NT2/D1 (cell line): ENCODE measurements at regions not wholly inside any gene's neighbourhood (a gene's known extent, or its start where the extent isn't known, plus 50 kb on each side); places are given as distances from the start of the nearest gene placed in this dataset.
A peak's percentile ranks its signal among the peaks of the same experiment; 100 is the strongest.

Source experiments
- DNase-seq: peaks from one replicate; pipeline ENCODE4 v3.0.0-alpha.2; 2011; ENCODE audit warnings: low read depth, low spot score
- H3K27me3 ChIP-seq: 2 replicates; pipeline ENCODE4 v1.6.0; 2011; ENCODE audit warnings: mild to moderate bottlenecking; ENCODE audit not compliant: insufficient read length, insufficient read depth
- H3K36me3 ChIP-seq: 2 replicates; pipeline ENCODE4 v1.6.1; 2011; ENCODE audit warnings: mild to moderate bottlenecking, low read length, mixed read lengths; ENCODE audit not compliant: insufficient read depth, insufficient read length
- H3K4me1 ChIP-seq: 2 replicates; pipeline ENCODE4 v1.5.1; 2011; ENCODE audit not compliant: insufficient read depth, insufficient read length
- H3K4me3 ChIP-seq: 2 replicates; pipeline ENCODE4 v1.5.1; 2011; ENCODE audit warnings: low read depth; ENCODE audit not compliant: insufficient read length
- H3K9ac ChIP-seq: 2 replicates; pipeline ENCODE4 v1.6.0; 2011; ENCODE audit warnings: low read depth; ENCODE audit not compliant: insufficient read length
- H3K9me3 ChIP-seq: 2 replicates; pipeline ENCODE4 v1.5.1; 2011; ENCODE audit warnings: mild to moderate bottlenecking, low read length; ENCODE audit not compliant: insufficient read depth
- SUZ12 ChIP-seq: IDR thresholded peaks from 2 replicates; pipeline ENCODE4 v1.6.1; 2011; ENCODE audit not compliant: insufficient read length, insufficient read depth; ENCODE audit errors: extremely low read depth
- YY1 ChIP-seq: IDR thresholded peaks from 2 replicates; pipeline ENCODE4 v1.6.1; 2011; ENCODE audit not compliant: insufficient read length, insufficient read depth
- ZNF274 ChIP-seq: IDR thresholded peaks from 2 replicates; pipeline ENCODE4 v1.6.1; 2011; ENCODE audit warnings: mild to moderate bottlenecking, low read depth, low read length

DNA sequence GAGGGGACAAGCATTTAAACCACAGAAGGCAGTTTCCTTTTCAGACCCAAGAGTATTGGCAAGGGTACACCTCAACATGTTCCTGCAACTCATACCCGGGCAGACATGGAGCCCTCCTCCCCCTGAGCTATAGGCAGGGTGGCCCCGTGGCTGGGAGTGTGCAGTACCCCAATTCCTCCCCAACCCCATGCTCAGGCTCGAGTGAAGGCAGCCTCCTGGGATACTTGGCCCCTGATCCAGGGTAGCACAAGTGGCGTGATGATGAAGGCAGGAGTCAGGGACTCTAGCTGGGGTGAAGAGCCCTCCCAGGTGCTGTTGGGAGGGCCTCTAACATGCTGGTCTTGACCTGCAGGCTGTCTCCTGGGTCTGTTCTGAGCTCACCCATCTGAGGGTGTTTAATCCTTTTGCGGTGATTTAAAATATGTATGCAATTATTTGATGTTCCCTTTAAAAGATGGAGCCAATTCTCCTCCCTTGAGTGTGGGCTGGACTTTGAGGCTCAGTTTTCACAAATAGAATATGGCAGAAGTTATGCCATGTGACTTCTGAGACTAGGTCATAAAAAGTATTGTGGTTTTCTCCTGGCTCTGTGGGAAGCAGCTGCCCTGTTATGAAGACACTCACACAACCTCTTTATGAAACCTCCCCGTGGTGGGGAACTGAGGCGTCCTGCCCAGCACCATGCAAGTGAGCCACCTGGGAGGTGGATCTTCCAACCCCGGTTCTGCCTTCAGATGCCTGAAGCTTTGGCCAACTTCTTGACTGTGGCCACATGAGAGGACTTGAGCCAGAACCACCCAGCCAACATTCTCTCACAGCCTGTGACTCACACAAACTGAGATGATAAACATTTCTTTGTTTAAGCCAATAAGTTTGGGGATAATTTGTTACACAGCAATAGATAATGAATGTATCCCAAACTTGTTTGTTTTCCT lies 54.7 kb upstream of the NECTIN1 start:
- TF ChIP-seq ZNF274 (no peak), YY1 (no peak), SUZ12 (no peak)
- Histone ChIP-seq H3K4me1 (peaks cover 11% of the 10 kb centered on the region), H3K9ac (no peak overlapping the region), H3K9me3 (no peaks in the 10 kb centered on the region; the same call in 1 of the 2 replicates), H3K36me3 (no peaks in the 10 kb centered on the region), H3K27me3 (peaks cover 5% of the 10 kb centered on the region), H3K4me3 (no peak overlapping the region)
- no peak for DNase-seq

GRCh38 chr11:119782739-119783072 lies 53.7 kb upstream of the NECTIN1 start:
- no peaks in the 10 kb centered on the region for H3K36me3 ChIP-seq
- H3K4me1 ChIP-seq = peaks cover 11% of the 10 kb centered on the region
- no peak overlapping the region for H3K4me3 ChIP-seq
- H3K9ac ChIP-seq = peak overlapping the region; percentile 42
- H3K9me3 ChIP-seq = no peaks in the 10 kb centered on the region; the same call in 1 of the 2 replicates
- DNase-seq = no peak
- H3K27me3 ChIP-seq = peaks cover 4% of the 10 kb centered on the region
- TF ChIP-seq SUZ12 (no peak), YY1 (no peak), ZNF274 (no peak)

GRCh38 chr11:119782006-119782738 lies 53.2 kb upstream of the NECTIN1 start:
- H3K27me3 ChIP-seq = peaks cover 4% of the 10 kb centered on the region
- H3K4me1 ChIP-seq = peaks cover 11% of the 10 kb centered on the region
- TF ChIP-seq SUZ12 (no peak), YY1 (no peak), ZNF274 (no peak)
- no peaks in the 10 kb centered on the region for H3K36me3 ChIP-seq
- no peak overlapping the region for H3K4me3 ChIP-seq
- no peaks in the 10 kb centered on the region; the same call in 1 of the 2 replicates for H3K9me3 ChIP-seq
- no peak for DNase-seq
- peak overlapping the region; percentile 42 for H3K9ac ChIP-seq

- Histone ChIP-seq H3K9ac (no peak overlapping the region), H3K9me3 (no peaks in the 10 kb centered on the region; the same call in 1 of the 2 replicates), H3K4me1 (peaks cover 7% of the 10 kb centered on the region), H3K36me3 (no peaks in the 10 kb centered on the region), H3K27me3 (peaks cover 10% of the 10 kb centered on the region), H3K4me3 (no peak overlapping the region)
- DNase-seq = no peak
- TF ChIP-seq YY1 (no peak), SUZ12 (no peak), ZNF274 (no peak)
Measured at GRCh38 chr11:119780222-119780953, 51.4 kb upstream of the NECTIN1 start.

DNA sequence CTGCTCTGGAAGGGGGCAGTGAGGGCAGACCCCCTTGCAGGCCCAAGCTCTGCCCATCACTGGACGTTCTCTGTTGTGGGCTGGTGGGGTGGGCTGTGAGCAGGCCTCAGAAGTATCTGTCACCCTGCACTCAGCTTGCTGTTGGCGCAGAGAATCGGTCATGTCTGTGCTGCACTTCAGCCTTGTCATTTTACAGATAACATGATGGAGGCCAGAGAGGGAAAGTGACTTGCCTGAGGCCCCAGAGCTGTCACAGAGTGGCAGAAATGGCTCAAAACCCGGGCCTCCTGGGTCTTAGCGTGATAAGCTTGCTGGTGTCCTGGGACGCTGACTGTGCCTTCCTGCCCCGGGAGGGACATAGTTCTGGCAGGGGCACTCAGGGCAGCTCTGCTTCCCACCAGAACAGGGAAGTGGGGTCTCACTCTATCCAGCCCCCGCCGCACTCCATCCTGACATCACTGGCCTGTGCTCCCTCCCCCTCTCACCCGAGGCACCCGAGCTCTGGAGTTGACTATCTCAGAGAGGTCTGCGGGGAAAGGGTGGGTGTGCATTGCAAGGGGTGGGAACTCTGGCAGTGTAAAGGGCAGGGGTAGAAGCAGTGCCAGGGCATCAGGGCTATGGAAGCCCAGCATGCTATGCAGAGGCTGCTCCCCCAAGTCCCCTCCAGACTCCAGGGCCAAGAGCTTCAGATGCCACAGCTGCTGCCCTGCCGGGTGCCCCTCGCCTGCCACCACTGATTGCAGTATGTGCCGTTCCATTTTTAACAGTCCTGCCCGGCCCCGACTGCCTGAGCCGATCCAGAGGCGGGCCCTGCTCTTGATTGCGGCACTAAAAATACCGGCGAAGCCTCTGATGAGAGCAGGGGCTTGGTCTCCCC lies 50.4 kb upstream of the NECTIN1 start:
- H3K36me3 ChIP-seq = no peaks in the 10 kb centered on the region
- no peak for DNase-seq
- no peak overlapping the region for H3K4me3 ChIP-seq
- TF ChIP-seq YY1 (no peak), SUZ12 (no peak), ZNF274 (no peak)
- H3K27me3 ChIP-seq = peaks cover 10% of the 10 kb centered on the region
- H3K9ac ChIP-seq = no peak overlapping the region
- H3K4me1 ChIP-seq = peaks cover 7% of the 10 kb centered on the region
- H3K9me3 ChIP-seq = no peaks in the 10 kb centered on the region; the same call in 1 of the 2 replicates
